NCI-H1417 (cell line): ENCODE measurements at regions not wholly inside any gene's neighbourhood (a gene's known extent, or its start where the extent isn't known, plus 50 kb on each side); places are given as distances from the start of the nearest gene placed in this dataset.
"Not testable (repeated sequence)": the region's sequence is repeated elsewhere in the genome, so short reads cannot be mapped to it uniquely, and the experiment has no call there.

Source experiments
- DNase-seq, 3 experiments: peaks; one replicate each; lab custom pipeline; 2025; lab: John Stamatoyannopoulos, UW

GRCh38 chr2:89222063-89222732, 530.7 kb downstream of the RPIA start:
- DNase-seq: not testable (repeated sequence)

GRCh38 chr2:89224803-89225202, 533.3 kb downstream of the RPIA start:
- DNase-seq: peak in 1 of 3 experiments; percentile 1

GRCh38 chr2:89229979-89230378, 538.5 kb downstream of the RPIA start:
- DNase-seq: not testable (repeated sequence)

- not testable (repeated sequence) for DNase-seq
Measured at GRCh38 chr2:89231241-89231640, 539.8 kb downstream of the RPIA start.

- not testable (repeated sequence) for DNase-seq
Measured at GRCh38 chr2:89233931-89234330, 542.5 kb downstream of the RPIA start.

- DNase-seq: not testable (repeated sequence)
Measured at GRCh38 chr2:89234818-89235466, 543.5 kb downstream of the RPIA start.

GRCh38 chr2:89236832-89237450, 545.5 kb downstream of the RPIA start:
- not testable (repeated sequence) for DNase-seq

- DNase-seq: not testable (repeated sequence)
Measured at GRCh38 chr2:89237783-89238182, 546.3 kb downstream of the RPIA start.

GRCh38 chr2:89243114-89243700, 551.7 kb downstream of the RPIA start:
- DNase-seq: not testable (repeated sequence)

GRCh38 chr2:89244407-89244806, 552.9 kb downstream of the RPIA start:
- DNase-seq: not testable (repeated sequence)

GRCh38 chr2:89245478-89245877, 554.0 kb downstream of the RPIA start:
- DNase-seq: not testable (repeated sequence)

GRCh38 chr2:89246027-89246426, 554.6 kb downstream of the RPIA start:
- DNase-seq: not testable (repeated sequence)

- DNase-seq: not testable (repeated sequence)
Measured at GRCh38 chr2:89246620-89247019, 555.1 kb downstream of the RPIA start.

GRCh38 chr2:89255013-89255412, 563.5 kb downstream of the RPIA start:
- DNase-seq: not testable (repeated sequence)

- DNase-seq: not testable (repeated sequence)
Measured at GRCh38 chr2:89273443-89273842, 582.0 kb downstream of the RPIA start.

GRCh38 chr2:89280536-89280935, 589.1 kb downstream of the RPIA start:
- not testable (repeated sequence) for DNase-seq

GRCh38 chr2:89286448-89287080, 595.1 kb downstream of the RPIA start:
- DNase-seq: not testable (repeated sequence)

- not testable (repeated sequence) for DNase-seq
Measured at GRCh38 chr2:89287084-89287483, 595.6 kb downstream of the RPIA start.

GRCh38 chr2:89291717-89292298, 600.3 kb downstream of the RPIA start:
- DNase-seq: not testable (repeated sequence)

GRCh38 chr2:89293399-89293798, 601.9 kb downstream of the RPIA start:
- DNase-seq: not testable (repeated sequence)

GRCh38 chr2:89294335-89294734, 602.9 kb downstream of the RPIA start:
- DNase-seq: not testable (repeated sequence)
